Liver (tissue), 8 donors: ENCODE measurements at regions not wholly inside any gene's neighbourhood (a gene's known extent, or its start where the extent isn't known, plus 50 kb on each side); places are given as distances from the start of the nearest gene placed in this dataset.

Experiments used
- DNase-seq: peaks from one replicate; pipeline ENCODE4 v3.0.0-alpha.2; 2017; ENCODE audit warnings: low spot score
- H3K27ac ChIP-seq, 2 donors: one replicate each; pipeline ENCODE4 v1.7.0; 2013; ENCODE audit warnings: inconsistent platforms in 2 of 2, low read length in 2 of 2, control low read depth in 1 of 2, low read depth in 1 of 2, mild to moderate bottlenecking in 1 of 2
- H3K27me3 ChIP-seq, 4 donors: one replicate each; pipeline versions ENCODE4 v1.6.1 to v1.7.0; 2013; ENCODE audit warnings: low read length in 3 of 4, inconsistent platforms in 1 of 4, mild to moderate bottlenecking in 1 of 4, moderate library complexity in 1 of 4; ENCODE audit not compliant: control insufficient read depth in 4 of 4, insufficient read depth in 4 of 4
- H3K36me3 ChIP-seq, 4 donors: one replicate each; pipeline versions ENCODE4 v1.6.1 to v1.7.0; 2013; ENCODE audit warnings: low read length in 3 of 4, mild to moderate bottlenecking in 3 of 4, low read depth in 1 of 4, moderate library complexity in 1 of 4; ENCODE audit not compliant: control insufficient read depth in 4 of 4, insufficient read depth in 3 of 4
- H3K4me1 ChIP-seq, 4 donors: one replicate each; pipeline versions ENCODE4 v1.6.1 to v1.7.0; 2013; ENCODE audit warnings: low read length in 3 of 4, mild to moderate bottlenecking in 3 of 4, moderate library complexity in 1 of 4; ENCODE audit not compliant: control insufficient read depth in 4 of 4, insufficient read depth in 4 of 4
- H3K4me3 ChIP-seq, 3 donors: one replicate each; pipeline versions ENCODE4 v1.6.1 to v1.7.0; 2013; ENCODE audit warnings: low read length in 3 of 3, control low read depth in 1 of 3, low read depth in 1 of 3, mild to moderate bottlenecking in 1 of 3
- H3K9ac ChIP-seq, 2 donors: one replicate each; pipeline ENCODE4 v1.7.0; 2013; ENCODE audit warnings: low read length in 2 of 2, mild to moderate bottlenecking in 2 of 2, moderate library complexity in 2 of 2, control low read depth in 1 of 2, low read depth in 1 of 2
- H3K9me3 ChIP-seq, 4 donors: one replicate each; pipeline versions ENCODE4 v1.6.1 to v1.7.0; 2013; ENCODE audit warnings: low read length in 3 of 4; ENCODE audit not compliant: control insufficient read depth in 4 of 4
- EGR1 ChIP-seq, 2 donors: IDR thresholded peaks; 2 replicates each; pipeline ENCODE4 v1.6.1; 2016 to 2018; ENCODE audit warnings: antibody characterized with exemption in 2 of 2, low read depth in 2 of 2
- FOXA1 ChIP-seq: IDR thresholded peaks from 2 replicates; pipeline ENCODE4 v1.6.1; 2016; ENCODE audit warnings: antibody characterized with exemption
- FOXA2 ChIP-seq: IDR thresholded peaks from 2 replicates; pipeline ENCODE4 v1.6.1; 2016; ENCODE audit warnings: antibody characterized with exemption
- GABPA ChIP-seq, 2 donors: IDR thresholded peaks in 1 of 2; conservative IDR thresholded peaks in 1 of 2; 2 replicates each; pipeline ENCODE4 v1.6.1; 2016; ENCODE audit warnings: antibody characterized with exemption in 2 of 2, mild to moderate bottlenecking in 1 of 2, moderate library complexity in 1 of 2
- JUND ChIP-seq, 2 donors: IDR thresholded peaks; 2 replicates each; pipeline ENCODE4 v1.6.1; 2016; ENCODE audit warnings: antibody characterized with exemption in 2 of 2
- NR2F2 ChIP-seq: IDR thresholded peaks from 2 replicates; pipeline ENCODE4 v1.6.1; 2016; ENCODE audit warnings: antibody characterized with exemption
- RAD21 ChIP-seq, 2 donors: IDR thresholded peaks; 2 replicates each; pipeline ENCODE4 v1.6.1; 2016; ENCODE audit warnings: antibody characterized with exemption in 2 of 2, mild to moderate bottlenecking in 2 of 2
- SP1 ChIP-seq: IDR thresholded peaks from 2 replicates; pipeline ENCODE4 v1.6.1; 2018; ENCODE audit warnings: antibody characterized with exemption, mild to moderate bottlenecking
- TAF1 ChIP-seq: conservative IDR thresholded peaks from 2 replicates; pipeline ENCODE4 v1.6.1; 2016; ENCODE audit warnings: antibody characterized with exemption, mild to moderate bottlenecking
- whole genome bisulfite sequencing: extraction: QIAGEN DNeasy Blood & Tissue Kit; methylation state at CpG from one replicate; pipeline ENCODE4 v1.1.7; 2013; 5-methylcytosine and 5-hydroxymethylcytosine counted together
- TF ChIP-seq, protein P1 (sequence below): IDR thresholded peaks from 2 replicates; pipeline ENCODE4 v1.6.1; 2016; ENCODE audit warnings: antibody characterized with exemption
- TF ChIP-seq, protein P2 (sequence below): fragments of 150-350 bp; IDR thresholded peaks from 2 replicates; pipeline ENCODE4 v1.5.1; 2017; ENCODE audit warnings: improper control_type of control experiment, low read depth, low read length; ENCODE audit not compliant: missing input control
- TF ChIP-seq, protein P3 (sequence below): IDR thresholded peaks from 2 replicates; pipeline ENCODE4 v1.6.1; 2016; ENCODE audit warnings: antibody characterized with exemption, mild to moderate bottlenecking
- TF ChIP-seq, protein P4 (sequence below): IDR thresholded peaks from 2 replicates; pipeline ENCODE4 v1.6.1; 2016; ENCODE audit warnings: antibody characterized with exemption
- TF ChIP-seq, protein P5 (sequence below): IDR thresholded peaks from 2 replicates; pipeline ENCODE4 v1.6.1; 2016; ENCODE audit warnings: antibody characterized with exemption
- donor health status: healthy.
- donor health status: healthy.
- donor health status: healthy.
- donor health status: healthy.
- donor health status: healthy.

DNA sequence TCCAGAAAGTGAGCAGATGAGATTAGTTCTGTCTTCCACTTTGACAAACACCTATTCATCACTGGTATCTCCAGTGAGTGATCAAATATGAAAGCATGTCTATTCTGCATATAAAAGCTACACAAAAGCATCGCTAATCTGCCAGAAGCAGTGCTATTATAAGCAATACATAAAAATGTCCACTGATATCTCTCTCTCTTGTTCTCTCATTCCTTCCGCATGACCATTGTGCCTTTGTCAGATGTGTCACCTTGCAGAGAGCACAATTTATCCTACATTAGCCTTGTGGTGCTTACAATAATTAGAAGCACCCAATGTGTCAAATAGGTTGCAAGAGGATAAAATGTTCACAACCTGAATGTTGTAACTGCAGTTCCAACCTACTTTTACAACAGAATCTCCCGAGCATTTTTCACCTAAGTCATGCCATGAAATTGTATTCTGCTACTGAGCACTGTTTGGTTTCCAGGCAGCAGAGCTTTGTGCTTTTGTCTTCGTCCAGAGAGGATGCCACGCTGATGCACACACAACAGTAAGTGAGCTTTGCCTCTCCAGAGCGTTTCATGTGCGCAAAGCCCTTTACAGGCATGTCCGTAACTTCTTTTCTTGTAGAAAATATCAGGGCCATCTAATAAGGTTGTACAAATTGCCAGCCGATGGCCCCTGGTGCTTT lies 198.7 kb upstream of the PLD5 start:
- no peak overlapping the region for H3K9ac ChIP-seq
- WGBS: 74% methylated on average over 9 of the region's 9 CpGs

More for the DNA sequence above, 198.7 kb upstream of the PLD5 start:
- H3K27ac ChIP-seq: no peak overlapping the region
- H3K27me3 ChIP-seq: no peaks in the 10 kb centered on the region
- H3K9me3 ChIP-seq: no peaks in the 10 kb centered on the region
- no peaks in the 10 kb centered on the region for H3K4me1 ChIP-seq
- no peaks in the 10 kb centered on the region for H3K36me3 ChIP-seq
- H3K4me3 ChIP-seq: no peak overlapping the region
- no peak for DNase-seq
- TF ChIP-seq FOXA2 (no peak), NR2F2 (no peak), JUND (IDR thresholded peaks at IDR 0.05) (no peak), GABPA (IDR thresholded peaks at IDR 0.05 in 1 of 2, conservative IDR thresholded peaks at IDR 0.05 in 1 of 2) (no peak), FOXA1 (no peak), EGR1 (IDR thresholded peaks at IDR 0.05; ENCODE audit: low read depth in 2 of 2) (no peak), TAF1 (no peak), RAD21 (IDR thresholded peaks at IDR 0.05) (no peak), SP1 (no peak)
- TF ChIP-seq, protein P1, sequence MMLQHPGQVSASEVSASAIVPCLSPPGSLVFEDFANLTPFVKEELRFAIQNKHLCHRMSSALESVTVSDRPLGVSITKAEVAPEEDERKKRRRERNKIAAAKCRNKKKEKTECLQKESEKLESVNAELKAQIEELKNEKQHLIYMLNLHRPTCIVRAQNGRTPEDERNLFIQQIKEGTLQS: no peak
- TF ChIP-seq, protein P2, sequence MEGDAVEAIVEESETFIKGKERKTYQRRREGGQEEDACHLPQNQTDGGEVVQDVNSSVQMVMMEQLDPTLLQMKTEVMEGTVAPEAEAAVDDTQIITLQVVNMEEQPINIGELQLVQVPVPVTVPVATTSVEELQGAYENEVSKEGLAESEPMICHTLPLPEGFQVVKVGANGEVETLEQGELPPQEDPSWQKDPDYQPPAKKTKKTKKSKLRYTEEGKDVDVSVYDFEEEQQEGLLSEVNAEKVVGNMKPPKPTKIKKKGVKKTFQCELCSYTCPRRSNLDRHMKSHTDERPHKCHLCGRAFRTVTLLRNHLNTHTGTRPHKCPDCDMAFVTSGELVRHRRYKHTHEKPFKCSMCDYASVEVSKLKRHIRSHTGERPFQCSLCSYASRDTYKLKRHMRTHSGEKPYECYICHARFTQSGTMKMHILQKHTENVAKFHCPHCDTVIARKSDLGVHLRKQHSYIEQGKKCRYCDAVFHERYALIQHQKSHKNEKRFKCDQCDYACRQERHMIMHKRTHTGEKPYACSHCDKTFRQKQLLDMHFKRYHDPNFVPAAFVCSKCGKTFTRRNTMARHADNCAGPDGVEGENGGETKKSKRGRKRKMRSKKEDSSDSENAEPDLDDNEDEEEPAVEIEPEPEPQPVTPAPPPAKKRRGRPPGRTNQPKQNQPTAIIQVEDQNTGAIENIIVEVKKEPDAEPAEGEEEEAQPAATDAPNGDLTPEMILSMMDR: no peak
- TF ChIP-seq, protein P3, sequence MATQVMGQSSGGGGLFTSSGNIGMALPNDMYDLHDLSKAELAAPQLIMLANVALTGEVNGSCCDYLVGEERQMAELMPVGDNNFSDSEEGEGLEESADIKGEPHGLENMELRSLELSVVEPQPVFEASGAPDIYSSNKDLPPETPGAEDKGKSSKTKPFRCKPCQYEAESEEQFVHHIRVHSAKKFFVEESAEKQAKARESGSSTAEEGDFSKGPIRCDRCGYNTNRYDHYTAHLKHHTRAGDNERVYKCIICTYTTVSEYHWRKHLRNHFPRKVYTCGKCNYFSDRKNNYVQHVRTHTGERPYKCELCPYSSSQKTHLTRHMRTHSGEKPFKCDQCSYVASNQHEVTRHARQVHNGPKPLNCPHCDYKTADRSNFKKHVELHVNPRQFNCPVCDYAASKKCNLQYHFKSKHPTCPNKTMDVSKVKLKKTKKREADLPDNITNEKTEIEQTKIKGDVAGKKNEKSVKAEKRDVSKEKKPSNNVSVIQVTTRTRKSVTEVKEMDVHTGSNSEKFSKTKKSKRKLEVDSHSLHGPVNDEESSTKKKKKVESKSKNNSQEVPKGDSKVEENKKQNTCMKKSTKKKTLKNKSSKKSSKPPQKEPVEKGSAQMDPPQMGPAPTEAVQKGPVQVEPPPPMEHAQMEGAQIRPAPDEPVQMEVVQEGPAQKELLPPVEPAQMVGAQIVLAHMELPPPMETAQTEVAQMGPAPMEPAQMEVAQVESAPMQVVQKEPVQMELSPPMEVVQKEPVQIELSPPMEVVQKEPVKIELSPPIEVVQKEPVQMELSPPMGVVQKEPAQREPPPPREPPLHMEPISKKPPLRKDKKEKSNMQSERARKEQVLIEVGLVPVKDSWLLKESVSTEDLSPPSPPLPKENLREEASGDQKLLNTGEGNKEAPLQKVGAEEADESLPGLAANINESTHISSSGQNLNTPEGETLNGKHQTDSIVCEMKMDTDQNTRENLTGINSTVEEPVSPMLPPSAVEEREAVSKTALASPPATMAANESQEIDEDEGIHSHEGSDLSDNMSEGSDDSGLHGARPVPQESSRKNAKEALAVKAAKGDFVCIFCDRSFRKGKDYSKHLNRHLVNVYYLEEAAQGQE: no peak
- TF ChIP-seq, protein P4, sequence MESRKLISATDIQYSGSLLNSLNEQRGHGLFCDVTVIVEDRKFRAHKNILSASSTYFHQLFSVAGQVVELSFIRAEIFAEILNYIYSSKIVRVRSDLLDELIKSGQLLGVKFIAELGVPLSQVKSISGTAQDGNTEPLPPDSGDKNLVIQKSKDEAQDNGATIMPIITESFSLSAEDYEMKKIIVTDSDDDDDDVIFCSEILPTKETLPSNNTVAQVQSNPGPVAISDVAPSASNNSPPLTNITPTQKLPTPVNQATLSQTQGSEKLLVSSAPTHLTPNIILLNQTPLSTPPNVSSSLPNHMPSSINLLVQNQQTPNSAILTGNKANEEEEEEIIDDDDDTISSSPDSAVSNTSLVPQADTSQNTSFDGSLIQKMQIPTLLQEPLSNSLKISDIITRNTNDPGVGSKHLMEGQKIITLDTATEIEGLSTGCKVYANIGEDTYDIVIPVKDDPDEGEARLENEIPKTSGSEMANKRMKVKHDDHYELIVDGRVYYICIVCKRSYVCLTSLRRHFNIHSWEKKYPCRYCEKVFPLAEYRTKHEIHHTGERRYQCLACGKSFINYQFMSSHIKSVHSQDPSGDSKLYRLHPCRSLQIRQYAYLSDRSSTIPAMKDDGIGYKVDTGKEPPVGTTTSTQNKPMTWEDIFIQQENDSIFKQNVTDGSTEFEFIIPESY: no peak
- TF ChIP-seq, protein P5, sequence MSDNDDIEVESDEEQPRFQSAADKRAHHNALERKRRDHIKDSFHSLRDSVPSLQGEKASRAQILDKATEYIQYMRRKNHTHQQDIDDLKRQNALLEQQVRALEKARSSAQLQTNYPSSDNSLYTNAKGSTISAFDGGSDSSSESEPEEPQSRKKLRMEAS: no peak
